ENCODE measurements at regions not wholly inside any gene's neighbourhood (a gene's known extent, or its start where the extent isn't known, plus 50 kb on each side); places are given as distances from the start of the nearest gene placed in this dataset.

GRCh38 chrX:49746306-49746705 is 50.5 kb upstream of the PAGE1 start:
- H3K27me3 ChIP-seq (ENCODE audit: control insufficient read depth in 1 of 2, insufficient read depth in 2 of 2, low read length in 2 of 2), result peaks cover 0 to 5% of the 10 kb centered on the region in 2 experiments
- H3K4me1 Mint-ChIP-seq (ENCODE audit: low read depth), result no peaks in the 10 kb centered on the region
- no peak for DNase-seq
- H3K9me3 Mint-ChIP-seq, result no peaks in the 10 kb centered on the region
- H3K4me3 ChIP-seq (ENCODE audit: low read length), result no peak overlapping the region
- H3K27ac Mint-ChIP-seq, result no peak overlapping the region
- peaks cover 4% of the 10 kb centered on the region for H3K27me3 Mint-ChIP-seq
- H3K9me3 ChIP-seq (ENCODE audit: control insufficient read depth in 1 of 2, insufficient read depth in 1 of 2, low read length in 2 of 2), result no peaks in the 10 kb centered on the region
- no peak overlapping the region for H3K27ac ChIP-seq (ENCODE audit: low read depth in 1 of 2, low read length in 2 of 2)
- H3K4me3 Mint-ChIP-seq, result no peak overlapping the region
- no peaks in the 10 kb centered on the region for H3K36me3 ChIP-seq (ENCODE audit: insufficient read depth, low read length)
- intact Hi-C loops (cut with DNase I, micrococcal nuclease), result no loop called here
- no peaks in the 10 kb centered on the region for H3K36me3 Mint-ChIP-seq (ENCODE audit: low read depth)
- no peak for TF ChIP-seq CTCF (IDR thresholded peaks at IDR 0.05)
- ATAC-seq (ENCODE audit: poor library complexity), result no peak
- CTCF ChIA-PET, result no interaction called here
- H3K4me1 ChIP-seq (ENCODE audit: insufficient read depth, low read length), result no peaks in the 10 kb centered on the region
- POLR2A ChIA-PET, result interaction anchor here (0.8 kb wide), 1 partner anchor 11 kb away, joined by 3 read pairs; no protein-coding TSS in a partner anchor

Data from CD4-positive, alpha-beta T cell (primary cell).